ENCODE measurements at regions not wholly inside any gene's neighbourhood (a gene's known extent, or its start where the extent isn't known, plus 50 kb on each side); places are given as distances from the start of the nearest gene placed in this dataset.
"Not testable (repeated sequence)": the region's sequence is repeated elsewhere in the genome, so short reads cannot be mapped to it uniquely, and the experiment has no call there.

GRCh38 chr7:76971201-76971600 is 61.0 kb downstream of the SPDYE17 start:
- H3K4me3 ChIP-seq (replicated peaks; ENCODE audit: low read depth, low read length); DNase-seq (ENCODE audit: extremely low read depth, low read depth): not testable (repeated sequence)

DNA sequence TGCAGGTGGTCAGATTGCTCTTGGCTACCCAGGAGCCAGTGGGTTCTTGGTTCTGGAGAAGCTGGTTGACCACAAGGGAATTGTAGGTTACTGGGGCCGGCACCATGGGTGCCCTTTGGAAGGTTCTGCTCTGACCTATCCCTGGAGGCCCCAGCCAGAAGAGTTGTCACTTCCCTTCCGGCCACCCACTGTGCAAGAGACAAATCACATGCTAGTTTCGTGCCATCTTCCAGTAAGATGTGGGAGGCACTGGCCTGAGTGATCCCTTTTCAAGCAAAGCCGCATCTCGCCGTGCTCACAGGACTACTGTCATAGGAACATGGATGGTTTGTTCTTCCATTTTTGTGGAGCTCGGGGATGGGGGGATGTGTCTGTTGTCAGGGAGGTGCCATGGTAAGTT is 62.3 kb downstream of the SPDYE17 start:
- not testable (repeated sequence) for DNase-seq (ENCODE audit: extremely low read depth, low read depth); H3K4me3 ChIP-seq (replicated peaks; ENCODE audit: low read depth, low read length)

- H3K4me3 ChIP-seq (replicated peaks; ENCODE audit: low read depth, low read length); DNase-seq (ENCODE audit: extremely low read depth, low read depth): not testable (repeated sequence)
Measured at GRCh38 chr7:76965731-76966548, 66.2 kb downstream of the SPDYE17 start.

- H3K4me3 ChIP-seq (replicated peaks; ENCODE audit: low read depth, low read length); DNase-seq (ENCODE audit: extremely low read depth, low read depth): not testable (repeated sequence)
Measured at GRCh38 chr7:76964050-76964449, 68.1 kb downstream of the SPDYE17 start.

DNA sequence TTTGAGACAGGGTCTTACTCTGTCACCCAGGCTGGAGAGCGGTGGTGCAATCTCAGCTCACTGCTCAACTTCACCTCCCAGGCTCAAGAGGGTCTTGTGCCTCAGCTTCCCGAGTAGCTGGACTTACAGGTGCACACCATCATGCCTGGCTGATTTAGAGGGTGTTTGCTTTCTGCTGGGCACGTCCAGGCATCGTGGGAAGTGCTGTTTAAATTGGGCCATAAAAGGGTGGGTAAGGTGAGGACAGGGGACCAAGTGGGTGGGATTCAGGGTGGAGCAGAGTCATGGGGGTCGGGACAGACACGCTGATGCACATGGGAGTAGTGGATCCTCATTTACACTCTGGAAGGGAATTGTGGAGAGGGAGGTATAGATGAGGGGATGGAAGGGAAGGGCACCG is 69.1 kb downstream of the SPDYE17 start:
- not testable (repeated sequence) for H3K4me3 ChIP-seq (replicated peaks; ENCODE audit: low read depth, low read length); DNase-seq (ENCODE audit: extremely low read depth, low read depth)

DNA sequence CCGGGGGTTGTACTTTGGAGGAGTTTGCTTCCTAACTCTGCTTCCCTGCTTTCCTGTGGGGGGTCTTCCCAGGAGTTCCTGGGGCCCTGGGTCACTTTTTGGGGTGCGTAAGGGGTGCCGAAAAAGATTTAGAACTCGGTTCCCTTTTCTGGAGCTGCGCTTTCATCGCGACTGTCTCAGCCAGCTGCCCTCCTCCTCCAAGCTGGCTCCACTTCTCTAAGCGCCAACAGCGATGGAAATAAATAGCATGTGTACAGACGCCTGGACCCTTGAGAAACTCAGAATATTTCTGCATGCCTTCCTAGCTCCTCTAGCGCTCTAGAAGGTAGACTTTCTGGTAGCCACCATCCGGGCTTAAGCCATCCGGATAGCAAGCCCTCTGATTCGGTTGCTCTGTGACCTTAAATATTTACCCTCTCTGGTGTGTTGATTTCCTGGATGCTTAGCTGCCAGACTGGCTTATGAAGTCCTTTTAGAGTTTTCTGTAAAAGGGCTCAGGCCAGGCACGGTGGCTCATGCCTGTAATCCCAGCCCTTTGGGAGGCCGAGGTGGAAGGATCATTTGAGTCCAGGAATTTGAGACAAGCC is 71.7 kb downstream of the SPDYE17 start:
- not testable (repeated sequence) for DNase-seq (ENCODE audit: extremely low read depth, low read depth); H3K4me3 ChIP-seq (replicated peaks; ENCODE audit: low read depth, low read length)

DNA sequence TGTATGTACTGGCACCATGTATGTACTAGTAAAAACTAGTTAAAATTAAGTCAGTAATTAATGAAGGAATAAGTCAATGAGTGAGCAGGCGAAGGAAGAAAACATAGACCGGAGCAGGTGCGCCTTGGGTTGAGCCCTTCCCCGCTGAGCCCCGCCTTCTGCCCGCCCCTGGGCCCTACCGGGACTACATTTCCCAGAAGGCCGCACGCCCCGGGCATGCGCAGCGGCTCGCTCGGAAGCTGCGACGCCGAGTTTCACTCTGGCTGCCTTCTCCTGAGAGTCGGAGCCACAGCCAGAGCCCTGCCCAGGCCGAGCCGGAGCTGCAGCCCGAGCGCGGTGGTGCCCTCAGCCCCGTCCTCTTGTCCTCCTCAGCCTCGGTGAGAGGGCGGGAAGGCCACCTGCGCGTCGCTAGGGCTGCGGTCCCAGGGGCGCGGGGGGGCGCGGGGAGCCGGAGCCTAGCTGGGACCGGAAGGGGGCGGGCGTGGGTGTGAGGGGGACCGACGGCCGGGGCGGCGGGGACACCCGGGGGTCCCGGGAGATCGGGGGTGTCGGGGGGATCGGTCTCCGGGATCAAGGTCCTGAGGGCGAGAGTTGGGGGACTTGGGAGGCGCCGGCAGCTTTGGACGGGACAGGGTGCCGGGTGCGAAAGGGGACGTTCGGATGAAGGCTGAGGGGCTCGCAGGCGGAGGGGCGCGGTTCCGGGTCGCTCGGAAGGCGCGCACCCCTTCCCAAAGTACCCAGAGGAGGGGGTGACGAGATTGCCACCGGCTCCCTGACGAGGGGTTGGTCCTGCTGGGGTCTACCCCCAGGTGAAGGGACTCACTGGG is 72.4 kb downstream of the SPDYE17 start:
- H3K4me3 ChIP-seq (replicated peaks; ENCODE audit: low read depth, low read length); DNase-seq (ENCODE audit: extremely low read depth, low read depth): not testable (repeated sequence)

GRCh38 chr7:76956531-76956930 is 75.6 kb downstream of the SPDYE17 start:
- DNase-seq (ENCODE audit: extremely low read depth, low read depth); H3K4me3 ChIP-seq (replicated peaks; ENCODE audit: low read depth, low read length): not testable (repeated sequence)

DNA sequence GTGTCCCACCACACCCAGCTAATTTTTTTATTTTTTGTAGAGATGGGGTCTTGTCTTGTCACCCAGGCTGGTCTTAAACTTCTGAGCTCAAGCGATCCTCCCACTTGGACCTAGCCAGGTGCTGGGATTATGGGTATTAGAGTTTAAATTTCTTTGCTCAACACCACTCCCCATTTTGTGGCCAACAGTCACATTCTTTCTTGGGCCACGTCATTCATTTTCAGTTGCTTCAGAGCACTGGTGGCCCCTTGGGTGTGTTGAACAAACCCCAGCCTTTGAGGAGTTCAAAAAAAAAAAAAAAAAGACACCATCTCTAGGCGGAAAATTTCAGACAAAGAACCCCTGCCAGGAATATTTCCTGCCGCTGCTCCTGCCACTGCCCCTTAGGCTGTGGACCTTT is 77.0 kb downstream of the SPDYE17 start:
- H3K4me3 ChIP-seq (replicated peaks; ENCODE audit: low read depth, low read length): not testable (repeated sequence)

GRCh38 chr7:76944603-76945002 is 87.6 kb downstream of the SPDYE17 start:
- H3K4me3 ChIP-seq (replicated peaks; ENCODE audit: low read depth, low read length); DNase-seq (ENCODE audit: extremely low read depth, low read depth): not testable (repeated sequence)

More for the DNA sequence above, 77.0 kb downstream of the SPDYE17 start:
- not testable (repeated sequence) for DNase-seq (ENCODE audit: extremely low read depth, low read depth)

DNA sequence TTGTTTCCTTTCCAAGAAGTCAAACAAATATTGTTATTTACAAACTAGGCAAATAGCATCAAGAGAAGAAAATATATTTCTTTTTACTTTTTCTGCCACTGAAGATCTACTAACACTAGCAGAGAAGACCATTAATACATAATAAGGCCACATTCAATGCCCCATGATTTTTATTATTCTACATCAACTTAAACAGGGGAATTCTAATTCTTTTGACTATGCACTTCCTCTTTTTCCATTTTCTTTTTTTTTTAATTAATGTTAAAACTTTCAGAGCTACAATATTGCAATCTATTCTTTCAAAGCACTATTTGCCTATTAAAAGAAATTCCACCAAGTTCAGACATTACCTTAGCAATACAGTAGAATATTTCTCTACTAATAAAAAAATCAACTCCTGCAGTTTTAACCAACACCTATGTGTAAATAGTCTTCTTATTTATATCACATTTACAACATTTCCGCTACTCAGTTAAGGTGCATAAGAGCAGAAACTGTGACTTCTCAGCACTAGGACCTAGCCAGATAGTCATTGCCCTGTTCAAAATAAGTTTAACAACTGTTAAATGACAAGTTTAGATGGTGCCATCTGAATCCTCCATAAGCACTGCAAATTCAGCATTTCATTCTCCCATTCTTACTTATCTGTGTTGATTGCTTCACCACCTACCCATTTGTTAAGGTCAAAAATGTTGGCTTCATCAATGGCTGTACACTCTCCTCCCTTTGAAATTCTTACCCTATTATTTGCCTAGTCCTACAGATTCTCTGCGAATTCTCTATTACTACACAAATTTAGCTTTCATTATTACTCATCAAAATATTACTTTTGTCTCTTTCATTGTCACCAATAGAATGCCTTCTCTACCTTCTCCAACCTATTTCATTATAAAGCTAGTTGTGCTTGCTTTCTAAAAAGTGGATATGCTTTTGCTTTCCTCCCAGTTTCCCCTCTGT is 90.1 kb downstream of the SPDYE17 start:
- H3K4me3 ChIP-seq (replicated peaks; ENCODE audit: low read depth, low read length); DNase-seq (ENCODE audit: extremely low read depth, low read depth): not testable (repeated sequence)

DNA sequence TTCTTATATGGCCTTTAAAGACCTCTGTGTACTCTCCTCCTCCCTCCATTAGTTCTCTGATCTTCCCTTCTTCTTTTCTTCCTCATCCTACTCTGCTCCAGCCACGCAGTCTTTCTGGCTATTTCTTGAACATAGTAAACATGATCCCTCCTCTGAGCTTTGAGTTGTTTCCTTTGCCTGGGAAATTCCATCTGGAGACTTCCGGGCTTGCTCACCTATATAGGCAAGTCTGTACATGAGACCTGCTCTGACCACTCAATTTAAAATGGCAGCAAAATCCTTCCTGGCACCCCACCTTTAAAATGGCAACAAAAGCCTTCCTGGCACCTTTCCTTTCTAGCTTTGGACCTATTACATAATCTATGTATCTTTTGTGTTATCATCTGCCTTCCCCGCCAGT is 94.4 kb downstream of the SPDYE17 start:
- not testable (repeated sequence) for H3K4me3 ChIP-seq (replicated peaks; ENCODE audit: low read depth, low read length); DNase-seq (ENCODE audit: extremely low read depth, low read depth)

- not testable (repeated sequence) for DNase-seq (ENCODE audit: extremely low read depth, low read depth)
Measured at GRCh38 chr7:76937330-76937729, 94.8 kb downstream of the SPDYE17 start.

GRCh38 chr7:76936346-76936745 is 95.8 kb downstream of the SPDYE17 start:
- not testable (repeated sequence) for DNase-seq (ENCODE audit: extremely low read depth, low read depth); H3K4me3 ChIP-seq (replicated peaks; ENCODE audit: low read depth, low read length)

More at GRCh38 chr7:76937330-76937729, 94.8 kb downstream of the SPDYE17 start:
- H3K4me3 ChIP-seq (replicated peaks; ENCODE audit: low read depth, low read length): not testable (repeated sequence)

GRCh38 chr7:76934711-76935110 is 97.5 kb downstream of the SPDYE17 start:
- not testable (repeated sequence) for H3K4me3 ChIP-seq (replicated peaks; ENCODE audit: low read depth, low read length); DNase-seq (ENCODE audit: extremely low read depth, low read depth)

DNA sequence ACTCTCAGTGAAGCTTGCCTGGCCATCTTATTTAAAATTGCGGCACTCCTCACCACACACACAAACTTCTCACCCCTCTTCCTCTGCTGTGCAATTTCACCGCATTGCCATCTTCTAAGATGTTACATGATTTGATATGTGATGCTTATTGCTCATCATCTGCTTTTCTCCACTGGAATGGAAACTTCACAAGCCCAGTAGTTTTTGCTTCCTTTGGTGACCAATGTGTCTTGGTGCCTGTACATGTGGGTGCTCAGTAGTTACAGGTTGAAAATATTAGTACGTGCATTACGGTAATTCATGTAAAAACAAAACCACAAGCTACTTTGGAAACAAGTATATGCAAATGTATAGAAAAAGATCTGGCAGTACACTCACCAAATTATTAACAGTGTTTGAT is 99.2 kb downstream of the SPDYE17 start:
- not testable (repeated sequence) for DNase-seq (ENCODE audit: extremely low read depth, low read depth); H3K4me3 ChIP-seq (replicated peaks; ENCODE audit: low read depth, low read length)

DNA sequence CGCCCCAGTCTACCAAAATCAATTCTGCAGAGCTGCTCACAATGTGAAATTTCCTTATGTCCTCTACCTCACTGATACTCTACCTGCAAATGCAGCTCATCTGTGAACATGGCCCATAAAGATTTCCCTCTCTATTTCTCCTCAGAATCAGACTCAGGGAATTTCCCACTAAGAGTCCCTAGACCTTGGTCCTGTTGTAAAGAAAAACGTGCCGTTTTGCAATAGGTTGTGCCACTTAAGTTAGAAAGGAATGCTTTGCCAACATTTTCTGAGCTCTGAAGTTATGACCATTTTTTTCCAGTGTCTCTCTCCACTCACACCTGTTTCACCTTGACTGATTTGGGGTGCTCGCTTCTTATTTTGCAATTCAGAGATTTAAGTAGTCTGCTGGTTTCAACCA is 100.7 kb downstream of the SPDYE17 start:
- H3K4me3 ChIP-seq (replicated peaks; ENCODE audit: low read depth, low read length); DNase-seq (ENCODE audit: extremely low read depth, low read depth): not testable (repeated sequence)

- H3K4me3 ChIP-seq (replicated peaks; ENCODE audit: low read depth, low read length); DNase-seq (ENCODE audit: extremely low read depth, low read depth): not testable (repeated sequence)
Measured at GRCh38 chr7:76930416-76930815, 101.7 kb downstream of the SPDYE17 start.

Data from HFF-Myc (cell line).